GM21447 (cell line): ENCODE measurements at regions not wholly inside any gene's neighbourhood (a gene's known extent, or its start where the extent isn't known, plus 50 kb on each side); places are given as distances from the start of the nearest gene placed in this dataset.
"Not testable (repeated sequence)": the region's sequence is repeated elsewhere in the genome, so short reads cannot be mapped to it uniquely, and the experiment has no call there.

ENCODE experiments used
- ATAC-seq: cut with Tn5 transposase; IDR thresholded peaks from one replicate; pipeline ENCODE4 v1.9.1; 2021; ENCODE audit not compliant: unreplicated experiment

GRCh38 chr15:44848859-44849258, 107.6 kb upstream of the TERB2 start:
- ATAC-seq, result not testable (repeated sequence)

- ATAC-seq, result not testable (repeated sequence)
These were observed 106.6 kb upstream of the TERB2 start for GRCh38 chr15:44849701-44850403.

GRCh38 chr15:44853304-44853950, 103.1 kb upstream of the TERB2 start:
- peak; percentile 72 for ATAC-seq

- not testable (repeated sequence) for ATAC-seq
These were observed 101.8 kb upstream of the TERB2 start for GRCh38 chr15:44854696-44855095.

GRCh38 chr15:44856284-44856683, 100.2 kb upstream of the TERB2 start:
- not testable (repeated sequence) for ATAC-seq

GRCh38 chr15:44857164-44857710, 99.2 kb upstream of the TERB2 start:
- ATAC-seq, result not testable (repeated sequence)

- not testable (repeated sequence) for ATAC-seq
These were observed 97.4 kb upstream of the TERB2 start for GRCh38 chr15:44859088-44859487.

- not testable (repeated sequence) for ATAC-seq
These were observed 96.3 kb upstream of the TERB2 start for GRCh38 chr15:44860168-44860567.

- no peak for ATAC-seq
These were observed 95.0 kb upstream of the TERB2 start for GRCh38 chr15:44861439-44861910.

GRCh38 chr15:44861917-44862316, 94.6 kb upstream of the TERB2 start:
- ATAC-seq, result no peak

- ATAC-seq, result not testable (repeated sequence)
These were observed 93.6 kb upstream of the TERB2 start for GRCh38 chr15:44862866-44863265.

- not testable (repeated sequence) for ATAC-seq
These were observed 88.4 kb upstream of the TERB2 start for GRCh38 chr15:44868100-44868499.

- not testable (repeated sequence) for ATAC-seq
These were observed 86.4 kb upstream of the TERB2 start for GRCh38 chr15:44870125-44870524.

GRCh38 chr15:44873103-44873502, 83.4 kb upstream of the TERB2 start:
- no peak for ATAC-seq

GRCh38 chr15:44879066-44879465, 77.4 kb upstream of the TERB2 start:
- no peak for ATAC-seq

GRCh38 chr15:44882499-44882968, 74.0 kb upstream of the TERB2 start:
- peak; percentile 68 for ATAC-seq

- no peak for ATAC-seq
These were observed 73.1 kb upstream of the TERB2 start for GRCh38 chr15:44883199-44883877.

- not testable (repeated sequence) for ATAC-seq
These were observed 57.4 kb upstream of the TERB2 start for GRCh38 chr15:44898890-44899651.

- ATAC-seq, result not testable (repeated sequence)
These were observed 56.7 kb upstream of the TERB2 start for GRCh38 chr15:44899775-44900174.

GRCh38 chr15:44900796-44901195, 55.7 kb upstream of the TERB2 start:
- ATAC-seq, result not testable (repeated sequence)

- ATAC-seq, result not testable (repeated sequence)
These were observed 53.2 kb upstream of the TERB2 start for GRCh38 chr15:44903281-44903680.
